ENCODE measurements at regions not wholly inside any gene's neighbourhood (a gene's known extent, or its start where the extent isn't known, plus 50 kb on each side); places are given as distances from the start of the nearest gene placed in this dataset.

DNA sequence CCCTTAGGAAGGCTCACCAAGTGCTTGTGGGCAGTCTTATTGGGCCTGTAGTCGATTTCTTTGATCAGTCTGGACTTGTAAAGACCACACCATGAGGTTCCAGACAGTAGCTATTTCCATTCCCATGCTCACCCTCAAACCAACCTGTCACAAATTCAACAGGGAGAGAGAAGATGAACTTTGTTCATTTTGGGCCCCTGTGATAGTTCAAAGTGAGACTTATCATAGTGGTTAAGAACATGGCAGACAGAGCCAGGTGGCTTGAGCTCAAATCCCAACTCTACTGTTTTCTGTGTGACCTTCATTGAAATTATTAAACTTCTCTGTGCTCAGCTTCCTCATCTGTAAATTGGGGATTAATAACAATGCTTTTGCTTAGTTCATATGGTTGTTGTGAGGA is 53.9 kb upstream of the CTLA4 start:
- Histone ChIP-seq H3K27me3 (ENCODE audit: control insufficient read depth, insufficient read depth, low read length) (no peaks in the 10 kb centered on the region), H3K36me3 (ENCODE audit: control insufficient read depth, insufficient read depth, low read length) (no peaks in the 10 kb centered on the region), H3K4me3 (ENCODE audit: low read depth, low read length) (no peak overlapping the region)
- no peak for DNase-seq (ENCODE audit: low read depth)
- POLR2A ChIA-PET = no interaction called here
- TF ChIP-seq, protein P1, sequence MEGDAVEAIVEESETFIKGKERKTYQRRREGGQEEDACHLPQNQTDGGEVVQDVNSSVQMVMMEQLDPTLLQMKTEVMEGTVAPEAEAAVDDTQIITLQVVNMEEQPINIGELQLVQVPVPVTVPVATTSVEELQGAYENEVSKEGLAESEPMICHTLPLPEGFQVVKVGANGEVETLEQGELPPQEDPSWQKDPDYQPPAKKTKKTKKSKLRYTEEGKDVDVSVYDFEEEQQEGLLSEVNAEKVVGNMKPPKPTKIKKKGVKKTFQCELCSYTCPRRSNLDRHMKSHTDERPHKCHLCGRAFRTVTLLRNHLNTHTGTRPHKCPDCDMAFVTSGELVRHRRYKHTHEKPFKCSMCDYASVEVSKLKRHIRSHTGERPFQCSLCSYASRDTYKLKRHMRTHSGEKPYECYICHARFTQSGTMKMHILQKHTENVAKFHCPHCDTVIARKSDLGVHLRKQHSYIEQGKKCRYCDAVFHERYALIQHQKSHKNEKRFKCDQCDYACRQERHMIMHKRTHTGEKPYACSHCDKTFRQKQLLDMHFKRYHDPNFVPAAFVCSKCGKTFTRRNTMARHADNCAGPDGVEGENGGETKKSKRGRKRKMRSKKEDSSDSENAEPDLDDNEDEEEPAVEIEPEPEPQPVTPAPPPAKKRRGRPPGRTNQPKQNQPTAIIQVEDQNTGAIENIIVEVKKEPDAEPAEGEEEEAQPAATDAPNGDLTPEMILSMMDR (IDR thresholded peaks at IDR 0.05; ENCODE audit: insufficient read depth, low read depth, low read length) = no peak
- CTCF ChIA-PET = interaction anchor here (0.6 to 2.9 kb wide), 10 partner anchors 30 to 983 kb away, joined by 3 to 11 read pairs (median 4); no protein-coding TSS in a partner anchor

DNA sequence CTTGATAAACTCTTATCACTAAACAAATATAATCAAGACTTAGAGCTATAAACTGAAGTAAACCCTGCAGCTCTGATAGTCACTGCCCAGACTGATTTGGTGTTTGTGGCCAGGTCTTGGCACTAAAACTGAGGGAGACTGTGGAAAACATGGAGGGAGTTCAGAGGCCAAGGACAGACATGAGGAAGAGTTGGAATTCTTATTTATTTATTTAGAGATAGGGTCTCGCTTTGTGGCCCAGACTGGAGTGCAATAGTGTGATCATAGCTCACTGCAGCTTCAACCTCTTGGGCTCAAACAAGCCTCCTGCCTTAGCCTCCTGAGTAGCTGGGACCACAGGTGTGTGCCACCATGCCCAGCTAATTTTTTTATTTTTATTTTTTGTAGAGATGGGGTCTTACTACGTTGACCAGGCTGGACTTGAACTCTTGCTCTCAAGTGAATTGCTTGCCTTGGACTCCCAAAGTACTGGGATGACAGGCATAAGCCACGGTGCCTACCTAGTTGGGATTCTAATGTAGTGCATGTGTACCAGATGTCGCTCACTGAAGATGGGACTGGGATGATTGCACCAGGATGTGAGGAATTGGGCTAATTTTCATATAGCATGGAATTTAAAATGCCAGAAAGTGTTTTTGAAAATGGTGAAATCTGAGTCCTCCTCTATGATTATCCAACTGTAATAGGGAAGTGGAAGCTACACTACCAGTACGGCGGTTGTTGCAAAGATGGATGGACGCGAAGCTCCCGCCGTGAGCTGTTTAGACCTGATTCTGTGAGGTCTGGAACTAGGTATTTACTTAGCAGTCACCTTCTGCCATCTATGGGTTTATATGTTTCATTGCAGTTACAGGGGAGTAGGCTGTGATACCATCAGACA is 52.7 kb upstream of the CTLA4 start:
- TF ChIP-seq, protein P1 (IDR thresholded peaks at IDR 0.05; ENCODE audit: insufficient read depth, low read depth, low read length) = peak; percentile 67
- CTCF ChIA-PET = interaction anchor here (0.6 to 4.3 kb wide), 31 partner anchors 9 to 984 kb away, joined by 3 to 20 read pairs (median 4); partner anchors contain the start of gene CYP20A1
- no peak overlapping the region for H3K4me3 ChIP-seq (ENCODE audit: low read depth, low read length)
- no peaks in the 10 kb centered on the region for H3K27me3 ChIP-seq (ENCODE audit: control insufficient read depth, insufficient read depth, low read length)
- H3K36me3 ChIP-seq (ENCODE audit: control insufficient read depth, insufficient read depth, low read length) = no peaks in the 10 kb centered on the region
- POLR2A ChIA-PET = interaction anchor here (0.5 kb wide), 1 partner anchor 45 kb away, joined by 3 read pairs; no protein-coding TSS in a partner anchor
- no peak for DNase-seq (ENCODE audit: low read depth)

GRCh38 chr2:203815541-203815898 is 52.1 kb upstream of the CTLA4 start:
- DNase-seq (ENCODE audit: low read depth) = no peak
- H3K36me3 ChIP-seq (ENCODE audit: control insufficient read depth, insufficient read depth, low read length) = no peaks in the 10 kb centered on the region
- CTCF ChIA-PET = interaction anchor here (0.9 to 4.3 kb wide), 25 partner anchors 9 to 590 kb away, joined by 3 to 20 read pairs (median 4); partner anchors contain the start of gene CYP20A1
- POLR2A ChIA-PET = interaction anchor here (0.5 kb wide), 1 partner anchor 45 kb away, joined by 3 read pairs; no protein-coding TSS in a partner anchor
- H3K27me3 ChIP-seq (ENCODE audit: control insufficient read depth, insufficient read depth, low read length) = no peaks in the 10 kb centered on the region
- H3K4me3 ChIP-seq (ENCODE audit: low read depth, low read length) = no peak overlapping the region
- TF ChIP-seq, protein P1 (IDR thresholded peaks at IDR 0.05; ENCODE audit: insufficient read depth, low read depth, low read length) = no peak

GRCh38 chr2:203817147-203817546 is 50.4 kb upstream of the CTLA4 start:
- ChIA-PET POLR2A (no interaction called here), CTCF (interaction anchor here (0.9 to 4.3 kb wide), 5 partner anchors 13 to 592 kb away, joined by 3 to 20 read pairs (median 4); no protein-coding TSS in a partner anchor)
- no peak for DNase-seq (ENCODE audit: low read depth)
- TF ChIP-seq, protein P1 (IDR thresholded peaks at IDR 0.05; ENCODE audit: insufficient read depth, low read depth, low read length) = no peak
- H3K36me3 ChIP-seq (ENCODE audit: control insufficient read depth, insufficient read depth, low read length) = no peaks in the 10 kb centered on the region
- no peaks in the 10 kb centered on the region for H3K27me3 ChIP-seq (ENCODE audit: control insufficient read depth, insufficient read depth, low read length)
- no peak overlapping the region for H3K4me3 ChIP-seq (ENCODE audit: low read depth, low read length)
